ENCODE measurements at regions not wholly inside any gene's neighbourhood (a gene's known extent, or its start where the extent isn't known, plus 50 kb on each side); places are given as distances from the start of the nearest gene placed in this dataset.

DNA sequence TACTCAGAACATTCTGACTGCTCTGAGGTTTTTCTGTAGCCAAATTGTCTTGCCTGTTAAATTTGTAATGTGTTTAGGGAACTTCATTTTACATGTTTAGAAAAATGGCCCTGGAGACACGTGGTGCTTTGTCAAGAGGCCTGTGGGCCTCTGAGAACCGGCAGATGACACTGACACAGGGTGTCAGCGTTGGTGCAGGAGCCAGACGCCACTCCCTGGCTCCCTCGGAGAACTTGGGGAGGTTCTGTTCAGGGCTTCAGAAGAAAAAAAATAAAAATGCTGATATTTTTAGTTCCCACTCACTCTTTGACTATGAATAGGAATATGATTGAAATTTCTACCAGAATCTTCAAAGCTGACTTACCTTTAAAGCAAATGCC is 190.9 kb upstream of the GATB start:
- no peaks in the 10 kb centered on the region for H3K36me3 ChIP-seq (ENCODE audit: control insufficient read depth in 2 of 3, insufficient read depth in 3 of 3, low read length in 3 of 3)
- ChIA-PET POLR2A (no interaction called here), CTCF (interaction anchor here (0.6 kb wide), 1 partner anchor 323 kb away, joined by 3 read pairs; no protein-coding TSS in a partner anchor)
- peaks cover 0 to 8% (median 4%) of the 10 kb centered on the region in 3 experiments for H3K9me3 ChIP-seq (ENCODE audit: control insufficient read depth in 2 of 3, low read length in 3 of 3)
- Mint-ChIP-seq H3K4me1 (peaks cover 0 to 11% (median 0%) of the 10 kb centered on the region in 7 donors), H3K27ac (peak overlapping the region in 1 of 9 donors; percentile 19), H3K36me3 (peaks cover 2 to 9% (median 7%) of the 10 kb centered on the region in 5 donors), H3K9me3 (peaks cover 3 to 23% (median 14%) of the 10 kb centered on the region in 11 donors), H3K27me3 (peaks cover 0 to 3% (median 0%) of the 10 kb centered on the region in 5 donors), H3K4me3 (no peak overlapping the region)
- no peaks in the 10 kb centered on the region for H3K27me3 ChIP-seq (ENCODE audit: control insufficient read depth in 2 of 2, insufficient read depth in 2 of 2, low read length in 2 of 2)
- intact Hi-C loops (cut with micrococcal nuclease) = no loop called here
- no peak for ATAC-seq
- no peaks in the 10 kb centered on the region for H3K4me1 ChIP-seq (ENCODE audit: control insufficient read depth in 2 of 2, insufficient read depth in 2 of 2, low read length in 2 of 2)
- no peak overlapping the region for H3K4me3 ChIP-seq (ENCODE audit: low read length)
- no peak overlapping the region for H3K27ac ChIP-seq (ENCODE audit: low read depth, low read length)
- DNase-seq = no peak

- H3K36me3 ChIP-seq (ENCODE audit: control insufficient read depth in 2 of 3, insufficient read depth in 3 of 3, low read length in 3 of 3) = no peaks in the 10 kb centered on the region
- peaks cover 6 to 29% (median 19%) of the 10 kb centered on the region in 11 donors for H3K9me3 Mint-ChIP-seq
Measured at GRCh38 chr4:151950993-151951670, 190.3 kb upstream of the GATB start.

DNA sequence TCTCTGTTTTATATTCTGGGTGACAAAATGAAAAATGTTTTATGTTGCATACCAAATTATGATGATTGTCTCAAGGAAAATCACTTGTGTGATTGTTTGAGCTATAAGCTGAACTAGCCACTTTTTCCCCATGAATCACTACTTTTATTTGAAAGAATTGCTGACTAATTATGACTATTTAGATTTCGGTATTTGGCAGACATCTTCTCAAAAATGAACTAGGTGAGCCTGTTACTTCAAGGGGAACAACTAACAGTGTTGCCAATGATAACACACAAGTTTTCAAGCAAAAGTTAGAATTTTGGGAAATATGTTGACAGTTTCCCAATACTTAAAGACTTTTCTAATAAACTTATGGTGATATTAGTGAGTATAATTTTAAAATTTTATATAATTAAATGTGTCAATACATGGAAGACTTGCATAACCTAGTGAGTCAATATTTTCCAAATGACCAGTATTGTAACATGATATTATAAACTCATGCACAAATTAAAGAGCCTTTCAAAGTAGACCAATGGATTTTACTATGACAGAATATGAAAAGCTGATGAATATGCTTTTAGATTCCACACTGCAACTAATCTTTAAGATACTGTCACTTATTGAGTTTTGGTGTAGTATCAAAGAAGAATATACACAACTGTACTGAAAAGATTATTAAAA is 187.7 kb upstream of the GATB start:
- H3K27ac Mint-ChIP-seq = no peak overlapping the region
- intact Hi-C loops (cut with micrococcal nuclease) = no loop called here
- POLR2A ChIA-PET = no interaction called here
- H3K4me3 ChIP-seq (ENCODE audit: low read length) = no peak overlapping the region
- CTCF ChIA-PET = no interaction called here
- peaks cover 0 to 13% (median 4%) of the 10 kb centered on the region in 3 experiments for H3K9me3 ChIP-seq (ENCODE audit: control insufficient read depth in 2 of 3, low read length in 3 of 3)
- no peaks in the 10 kb centered on the region for H3K4me1 ChIP-seq (ENCODE audit: control insufficient read depth in 2 of 2, insufficient read depth in 2 of 2, low read length in 2 of 2)
- H3K4me1 Mint-ChIP-seq = peaks cover 0 to 11% (median 0%) of the 10 kb centered on the region in 7 donors
- peaks cover 0 to 3% (median 0%) of the 10 kb centered on the region in 5 donors for H3K27me3 Mint-ChIP-seq
- no peaks in the 10 kb centered on the region for H3K27me3 ChIP-seq (ENCODE audit: control insufficient read depth in 2 of 2, insufficient read depth in 2 of 2, low read length in 2 of 2)
- peaks cover 10 to 23% (median 17%) of the 10 kb centered on the region in 5 donors for H3K36me3 Mint-ChIP-seq
- DNase-seq = no peak
- H3K36me3 ChIP-seq (ENCODE audit: control insufficient read depth in 2 of 3, insufficient read depth in 3 of 3, low read length in 3 of 3) = no peaks in the 10 kb centered on the region
- no peak overlapping the region for H3K27ac ChIP-seq (ENCODE audit: low read depth, low read length)
- H3K4me3 Mint-ChIP-seq = no peak overlapping the region
- H3K9me3 Mint-ChIP-seq = peaks cover 13 to 48% (median 25%) of the 10 kb centered on the region in 11 donors
- no peak for ATAC-seq

More at GRCh38 chr4:151950993-151951670, 190.3 kb upstream of the GATB start:
- ChIA-PET CTCF (interaction anchor here (0.6 kb wide), 1 partner anchor 324 kb away, joined by 3 read pairs; no protein-coding TSS in a partner anchor), POLR2A (no interaction called here)
- Histone ChIP-seq H3K4me1 (ENCODE audit: control insufficient read depth in 2 of 2, insufficient read depth in 2 of 2, low read length in 2 of 2) (no peaks in the 10 kb centered on the region), H3K27me3 (ENCODE audit: control insufficient read depth in 2 of 2, insufficient read depth in 2 of 2, low read length in 2 of 2) (no peaks in the 10 kb centered on the region), H3K4me3 (ENCODE audit: low read length) (no peak overlapping the region), H3K9me3 (ENCODE audit: control insufficient read depth in 2 of 3, low read length in 3 of 3) (peaks cover 0 to 13% (median 4%) of the 10 kb centered on the region in 3 experiments), H3K27ac (ENCODE audit: low read depth, low read length) (no peak overlapping the region)
- no peak overlapping the region for H3K4me3 Mint-ChIP-seq
- H3K36me3 Mint-ChIP-seq = peaks cover 7 to 12% (median 10%) of the 10 kb centered on the region in 5 donors
- peaks cover 0 to 11% (median 0%) of the 10 kb centered on the region in 7 donors for H3K4me1 Mint-ChIP-seq
- ATAC-seq (no peak), DNase-seq (no peak)
- peak overlapping the region in 1 of 9 donors; percentile 19 for H3K27ac Mint-ChIP-seq
- H3K27me3 Mint-ChIP-seq = peaks cover 0 to 3% (median 0%) of the 10 kb centered on the region in 5 donors
- intact Hi-C loops (cut with micrococcal nuclease) = no loop called here

DNA sequence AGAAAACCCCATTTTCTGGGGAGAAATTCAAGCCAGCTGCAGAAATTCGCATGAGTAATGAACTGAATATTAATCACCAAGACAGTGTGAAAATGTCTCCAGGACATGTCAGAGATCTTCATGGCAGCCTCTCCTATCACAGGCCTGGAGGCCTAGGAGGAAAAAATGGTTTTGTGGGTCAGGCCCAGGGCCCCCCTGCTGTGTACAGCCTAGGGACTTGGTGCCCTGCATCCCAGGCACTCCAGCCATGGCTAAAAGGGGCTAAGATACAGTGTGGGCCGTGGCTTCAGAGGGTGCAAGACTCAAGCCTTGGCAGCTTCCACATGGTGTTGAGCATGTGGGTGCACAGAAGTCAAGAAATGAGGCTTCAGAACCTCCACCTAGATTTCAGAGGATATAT is 185.9 kb upstream of the GATB start:
- H3K9me3 ChIP-seq (ENCODE audit: control insufficient read depth in 2 of 3, low read length in 3 of 3) = peaks cover 0 to 13% (median 4%) of the 10 kb centered on the region in 3 experiments
- H3K4me1 ChIP-seq (ENCODE audit: control insufficient read depth in 2 of 2, insufficient read depth in 2 of 2, low read length in 2 of 2) = no peaks in the 10 kb centered on the region
- POLR2A ChIA-PET = no interaction called here

DNA sequence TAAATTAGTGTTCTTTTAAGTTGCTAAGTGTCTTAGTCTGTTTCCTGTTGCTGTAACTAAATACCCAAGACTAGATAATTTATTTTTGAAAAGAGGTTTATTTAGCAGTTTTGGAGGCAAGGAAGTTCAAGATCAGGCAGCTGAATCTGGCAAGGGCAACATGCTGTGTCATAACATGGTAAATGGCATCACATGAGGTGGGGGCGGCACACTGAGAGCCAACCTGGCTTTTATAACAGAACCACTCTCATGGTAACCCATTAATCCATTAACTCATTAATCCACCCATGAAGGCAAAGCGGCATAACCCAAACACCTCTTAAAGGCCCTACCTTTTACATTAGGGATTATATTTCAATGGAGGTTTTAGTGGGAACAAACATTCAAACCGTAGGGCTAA is 182.2 kb upstream of the GATB start:
- no peak overlapping the region for H3K27ac ChIP-seq (ENCODE audit: low read depth, low read length)
- H3K4me3 ChIP-seq (ENCODE audit: low read length) = no peak overlapping the region
- ChIA-PET POLR2A (no interaction called here), CTCF (no interaction called here)
- H3K27me3 ChIP-seq (ENCODE audit: control insufficient read depth in 2 of 2, insufficient read depth in 2 of 2, low read length in 2 of 2) = no peaks in the 10 kb centered on the region
- Mint-ChIP-seq H3K4me3 (no peak overlapping the region), H3K27me3 (peaks cover 0 to 3% (median 0%) of the 10 kb centered on the region in 5 donors), H3K9me3 (peaks cover 13 to 57% (median 27%) of the 10 kb centered on the region in 11 donors), H3K36me3 (peaks cover 10 to 26% (median 20%) of the 10 kb centered on the region in 5 donors), H3K27ac (no peak overlapping the region), H3K4me1 (peaks cover 12 to 23% (median 19%) of the 10 kb centered on the region in 7 donors)
- intact Hi-C loops (cut with micrococcal nuclease) = no loop called here
- H3K9me3 ChIP-seq (ENCODE audit: control insufficient read depth in 2 of 3, low read length in 3 of 3) = peaks cover 0 to 18% (median 4%) of the 10 kb centered on the region in 3 experiments
- H3K36me3 ChIP-seq (ENCODE audit: control insufficient read depth in 2 of 3, insufficient read depth in 3 of 3, low read length in 3 of 3) = no peaks in the 10 kb centered on the region
- H3K4me1 ChIP-seq (ENCODE audit: control insufficient read depth in 2 of 2, insufficient read depth in 2 of 2, low read length in 2 of 2) = peaks cover 0 to 13% of the 10 kb centered on the region in 2 donors
- DNase-seq (no peak), ATAC-seq (no peak)

More for the DNA sequence above, 185.9 kb upstream of the GATB start:
- no peak overlapping the region for H3K27ac Mint-ChIP-seq
- Histone ChIP-seq H3K36me3 (ENCODE audit: control insufficient read depth in 2 of 3, insufficient read depth in 3 of 3, low read length in 3 of 3) (no peaks in the 10 kb centered on the region), H3K4me3 (ENCODE audit: low read length) (no peak overlapping the region), H3K27ac (ENCODE audit: low read depth, low read length) (no peak overlapping the region), H3K27me3 (ENCODE audit: control insufficient read depth in 2 of 2, insufficient read depth in 2 of 2, low read length in 2 of 2) (no peaks in the 10 kb centered on the region)
- ATAC-seq = no peak
- H3K36me3 Mint-ChIP-seq = peaks cover 10 to 23% (median 17%) of the 10 kb centered on the region in 5 donors
- H3K4me1 Mint-ChIP-seq = peaks cover 0 to 6% (median 0%) of the 10 kb centered on the region in 7 donors
- no peak overlapping the region for H3K4me3 Mint-ChIP-seq
- intact Hi-C loops (cut with micrococcal nuclease) = no loop called here
- H3K27me3 Mint-ChIP-seq = no peaks in the 10 kb centered on the region
- DNase-seq = no peak
- H3K9me3 Mint-ChIP-seq = peaks cover 13 to 52% (median 25%) of the 10 kb centered on the region in 11 donors
- CTCF ChIA-PET = interaction anchor here (0.6 kb wide), 1 partner anchor 34 kb away, joined by 4 read pairs; no protein-coding TSS in a partner anchor

DNA sequence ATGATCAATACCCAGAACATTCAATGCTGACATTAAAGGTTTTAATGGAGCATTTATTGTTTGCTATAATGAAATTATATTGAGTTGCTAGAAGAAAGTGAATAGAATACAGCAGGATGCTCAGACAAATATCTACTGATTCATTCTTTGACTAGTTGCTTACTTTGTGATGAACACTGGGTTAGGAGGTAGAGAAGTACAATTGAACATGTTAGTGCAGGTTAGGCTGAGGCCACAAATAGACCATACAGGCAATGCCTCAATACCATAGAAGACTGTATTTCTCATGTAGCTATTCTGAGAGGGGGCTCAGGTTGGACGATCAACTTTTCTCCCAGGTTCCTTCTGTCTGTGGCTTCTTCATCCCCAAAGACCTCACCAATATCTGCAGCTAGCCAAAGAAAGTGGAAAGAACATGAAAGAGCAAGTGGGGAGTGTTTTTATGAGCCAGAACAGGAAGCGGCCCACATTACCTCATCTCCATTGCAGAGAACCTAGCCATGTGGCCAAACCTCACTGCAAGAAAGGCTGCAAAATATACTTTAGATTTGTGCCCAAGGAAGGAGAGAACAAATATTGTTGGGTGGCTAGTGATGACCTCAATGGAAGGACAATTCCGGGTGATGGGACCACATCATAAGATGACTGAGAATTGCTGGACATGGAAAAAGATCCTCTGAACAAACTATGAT is 180.3 kb upstream of the GATB start:
- Histone ChIP-seq H3K36me3 (ENCODE audit: control insufficient read depth in 2 of 3, insufficient read depth in 3 of 3, low read length in 3 of 3) (no peaks in the 10 kb centered on the region), H3K27me3 (ENCODE audit: control insufficient read depth in 2 of 2, insufficient read depth in 2 of 2, low read length in 2 of 2) (no peaks in the 10 kb centered on the region), H3K9me3 (ENCODE audit: control insufficient read depth in 2 of 3, low read length in 3 of 3) (peaks cover 0 to 5% (median 0%) of the 10 kb centered on the region in 3 experiments), H3K4me1 (ENCODE audit: control insufficient read depth in 2 of 2, insufficient read depth in 2 of 2, low read length in 2 of 2) (peaks cover 0 to 13% of the 10 kb centered on the region in 2 donors), H3K27ac (ENCODE audit: low read depth, low read length) (no peak overlapping the region), H3K4me3 (ENCODE audit: low read length) (no peak overlapping the region)
- H3K9me3 Mint-ChIP-seq = peaks cover 6 to 38% (median 11%) of the 10 kb centered on the region in 11 donors
- H3K27me3 Mint-ChIP-seq = peaks cover 0 to 6% (median 0%) of the 10 kb centered on the region in 5 donors
- POLR2A ChIA-PET = no interaction called here
- H3K36me3 Mint-ChIP-seq = peaks cover 2 to 18% (median 12%) of the 10 kb centered on the region in 5 donors
- peak overlapping the region in 3 of 10 donors; percentile 11 to 23 (median 13) for H3K4me3 Mint-ChIP-seq
- intact Hi-C loops (cut with micrococcal nuclease) = no loop called here
- CTCF ChIA-PET = no interaction called here
- peak overlapping the region; percentile 9 to 79 (median 48) for H3K27ac Mint-ChIP-seq
- peak in 1 of 9 donors; percentile 9 for DNase-seq
- H3K4me1 Mint-ChIP-seq = peaks cover 12 to 23% (median 20%) of the 10 kb centered on the region in 7 donors
- no peak for ATAC-seq
